HG03064 (cell line): ENCODE measurements at regions not wholly inside any gene's neighbourhood (a gene's known extent, or its start where the extent isn't known, plus 50 kb on each side); places are given as distances from the start of the nearest gene placed in this dataset.
"Not testable (repeated sequence)": the region's sequence is repeated elsewhere in the genome, so short reads cannot be mapped to it uniquely, and the experiment has no call there.

ENCODE experiments used
- ATAC-seq: cut with Tn5 transposase; IDR thresholded peaks from one replicate; pipeline ENCODE4 v1.9.1; 2021; ENCODE audit warnings: low read depth; ENCODE audit not compliant: unreplicated experiment

DNA sequence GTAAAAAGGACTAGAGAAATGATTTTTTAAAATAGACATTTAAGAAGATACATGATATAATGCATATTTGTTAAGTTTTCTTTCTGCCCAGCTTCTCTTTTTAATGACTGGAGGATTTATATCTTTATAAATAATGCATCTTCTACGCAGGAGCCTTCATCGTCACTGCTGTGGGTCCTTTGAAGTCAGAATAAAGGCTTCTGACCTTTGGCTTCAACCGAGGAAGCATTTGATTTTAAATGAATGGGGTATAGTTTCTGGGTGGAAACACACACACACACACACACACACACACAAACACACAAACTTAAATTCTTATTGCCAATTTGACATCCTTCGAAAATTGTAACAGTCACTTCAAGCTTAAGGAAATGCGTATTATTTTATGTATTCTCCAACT lies 690.9 kb downstream of the BRINP3 start:
- ATAC-seq, result no peak

DNA sequence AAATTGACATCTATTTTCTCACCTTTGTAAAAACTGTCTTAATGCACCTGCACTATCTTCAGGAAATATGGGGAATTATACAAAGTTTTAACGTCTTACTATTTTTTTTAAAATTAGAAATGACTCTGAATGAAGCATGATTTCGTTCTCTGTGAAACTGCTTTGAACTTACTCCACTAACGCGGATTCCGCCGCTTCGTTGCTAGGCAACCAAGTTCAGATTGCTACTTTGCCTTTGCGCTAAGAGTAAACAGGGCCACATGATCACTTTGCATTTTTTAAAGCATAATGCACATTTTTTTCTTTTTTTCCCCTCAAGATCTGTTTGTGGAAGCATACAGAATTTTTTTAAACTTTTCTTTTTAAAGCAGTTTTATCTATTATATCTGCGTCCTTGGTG lies 690.5 kb downstream of the BRINP3 start:
- no peak for ATAC-seq

DNA sequence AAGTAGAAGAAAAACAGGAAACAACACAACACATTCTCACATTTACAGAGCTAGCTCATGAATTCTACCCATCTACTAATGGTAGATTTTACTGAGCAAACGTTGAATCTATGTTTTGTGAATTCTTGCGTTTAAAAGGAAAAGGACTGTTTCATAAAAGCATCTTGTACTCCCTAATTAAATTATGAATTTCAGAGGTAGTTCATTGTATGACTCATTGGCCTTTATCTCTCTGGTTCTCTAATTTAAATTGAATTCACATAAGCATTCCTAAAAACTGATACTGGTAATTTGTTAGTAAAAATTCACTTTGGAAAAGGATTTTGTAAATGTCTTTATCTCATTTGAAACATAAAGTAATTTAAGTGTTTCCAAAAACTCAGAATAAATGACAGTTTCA lies 687.3 kb downstream of the BRINP3 start:
- ATAC-seq, result no peak

DNA sequence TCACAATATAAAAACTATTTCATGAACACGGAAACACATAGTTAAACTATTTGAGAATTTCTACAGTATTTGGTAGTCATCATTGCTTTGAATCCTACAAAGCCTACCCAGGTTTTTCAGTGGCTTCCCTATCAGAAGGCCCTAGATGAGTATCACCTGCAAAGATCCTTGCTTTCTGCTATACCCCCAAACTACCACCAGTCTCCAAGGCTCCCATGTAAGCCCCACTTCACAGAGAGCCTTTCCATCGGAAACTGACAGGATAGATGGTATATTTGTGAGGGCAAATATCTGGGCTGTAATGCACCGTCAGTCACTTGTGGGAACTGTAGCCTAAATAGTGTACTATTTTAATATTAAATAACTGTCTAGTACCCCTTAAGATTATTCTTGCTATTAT lies 674.3 kb downstream of the BRINP3 start:
- no peak for ATAC-seq

DNA sequence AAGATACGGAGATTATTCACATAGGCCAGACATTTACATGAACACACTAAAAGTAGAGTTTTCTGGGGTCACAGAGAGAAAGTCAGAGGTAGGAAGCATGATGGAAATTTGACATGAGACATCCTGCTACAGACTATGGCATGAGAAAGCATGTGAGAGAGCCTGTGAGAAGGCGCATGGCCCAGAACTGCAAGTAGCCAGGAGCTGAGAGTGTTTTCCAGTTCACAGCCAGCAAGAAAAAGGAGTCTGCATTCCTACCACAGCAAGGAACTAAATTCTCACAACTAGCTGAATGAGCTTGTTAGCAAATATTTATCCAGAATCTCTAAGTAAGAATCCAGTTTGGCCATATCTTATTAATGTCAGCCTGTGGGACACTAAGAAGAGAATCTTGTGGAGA lies 673.3 kb downstream of the BRINP3 start:
- no peak for ATAC-seq

DNA sequence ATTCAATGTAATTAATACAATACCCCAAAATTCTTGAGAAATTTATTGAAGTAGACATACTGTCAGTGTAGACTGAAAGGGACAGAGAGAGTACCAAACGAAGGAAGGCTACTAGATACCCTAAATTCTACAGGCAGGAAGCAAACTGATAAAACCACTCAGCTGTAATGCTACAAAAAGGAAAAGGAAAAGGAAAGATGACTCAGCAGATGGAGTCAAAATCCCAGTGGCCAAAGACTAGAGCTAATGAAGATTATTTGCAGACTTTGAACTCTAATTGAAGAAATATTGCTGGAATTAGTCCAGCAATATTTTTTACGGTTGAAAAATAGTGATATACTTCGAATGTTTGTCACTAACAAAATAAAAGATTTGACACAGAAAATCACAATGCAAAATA lies 671.9 kb downstream of the BRINP3 start:
- ATAC-seq, result no peak

DNA sequence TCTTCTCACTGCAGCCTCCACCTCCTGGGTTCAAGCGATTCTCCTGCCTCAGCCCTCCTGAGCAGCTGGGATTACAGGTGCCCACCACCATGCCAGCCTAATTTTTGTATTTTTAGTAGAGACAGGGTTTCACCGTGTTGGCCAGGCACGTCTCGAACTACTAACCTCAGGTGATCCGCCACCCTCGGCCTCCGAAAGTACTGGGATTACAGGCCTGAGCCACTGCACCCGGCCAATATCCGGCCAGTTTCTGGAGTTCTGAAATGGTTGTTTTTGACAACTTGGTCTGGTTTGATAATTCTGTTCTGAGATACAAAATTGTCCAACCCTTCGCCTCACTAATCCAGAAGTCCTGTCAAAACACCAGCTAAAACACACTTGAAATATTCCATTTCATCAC lies 667.0 kb downstream of the BRINP3 start:
- not testable (repeated sequence) for ATAC-seq

DNA sequence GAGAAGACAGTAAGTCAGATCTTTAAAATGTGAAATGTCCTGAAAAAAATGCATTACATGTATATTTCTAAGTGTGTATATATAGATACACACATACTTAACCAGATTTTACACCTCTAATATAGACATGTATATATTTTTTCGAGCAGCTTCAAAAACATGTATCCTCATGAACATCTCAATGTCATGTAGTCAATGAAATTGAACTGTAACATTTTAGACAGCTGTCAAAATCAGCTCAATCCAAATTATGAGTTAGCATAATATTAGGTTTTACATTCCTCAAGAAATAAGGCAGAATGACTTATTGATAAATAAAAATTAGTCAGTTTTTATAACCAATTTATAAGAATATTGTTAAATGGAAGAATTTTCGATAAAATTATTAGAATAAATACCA lies 665.7 kb downstream of the BRINP3 start:
- ATAC-seq, result no peak

DNA sequence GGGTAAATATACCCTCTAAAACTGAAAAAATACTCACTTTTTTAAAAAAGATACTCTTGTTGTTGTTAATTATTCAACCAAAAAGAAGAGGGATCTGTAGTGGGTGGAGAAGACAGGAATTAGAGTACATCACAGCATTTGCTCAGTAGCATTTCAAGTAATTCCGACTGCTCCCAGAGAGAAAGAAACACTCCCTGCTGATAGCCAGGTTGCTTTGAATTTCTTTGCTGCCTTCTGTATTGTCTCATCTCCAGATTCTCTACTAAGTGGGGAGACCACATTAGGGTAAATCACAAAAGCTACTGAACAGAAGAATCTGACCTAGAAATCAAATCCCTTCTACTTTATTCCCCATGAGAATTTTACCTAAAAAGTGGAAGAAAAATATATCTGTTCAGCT lies 661.1 kb downstream of the BRINP3 start:
- no peak for ATAC-seq

DNA sequence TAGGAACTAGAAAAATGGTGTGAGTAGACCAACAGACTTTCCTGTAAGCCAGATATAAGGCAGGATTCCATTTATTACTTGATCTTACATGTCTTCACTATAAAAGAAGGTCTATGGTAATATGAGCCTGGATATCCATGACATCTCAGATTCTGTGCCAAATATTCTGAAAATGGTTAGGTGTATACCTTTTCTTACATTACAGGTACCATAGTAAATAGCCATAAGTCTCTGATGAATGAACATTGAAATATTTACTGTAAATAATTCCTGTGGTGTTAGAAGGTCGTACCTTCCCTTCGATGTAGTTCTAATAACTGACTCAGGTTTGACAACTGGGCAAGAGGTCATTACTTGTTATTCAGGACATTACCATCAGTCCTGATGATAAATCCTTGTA lies 657.9 kb downstream of the BRINP3 start:
- no peak for ATAC-seq

DNA sequence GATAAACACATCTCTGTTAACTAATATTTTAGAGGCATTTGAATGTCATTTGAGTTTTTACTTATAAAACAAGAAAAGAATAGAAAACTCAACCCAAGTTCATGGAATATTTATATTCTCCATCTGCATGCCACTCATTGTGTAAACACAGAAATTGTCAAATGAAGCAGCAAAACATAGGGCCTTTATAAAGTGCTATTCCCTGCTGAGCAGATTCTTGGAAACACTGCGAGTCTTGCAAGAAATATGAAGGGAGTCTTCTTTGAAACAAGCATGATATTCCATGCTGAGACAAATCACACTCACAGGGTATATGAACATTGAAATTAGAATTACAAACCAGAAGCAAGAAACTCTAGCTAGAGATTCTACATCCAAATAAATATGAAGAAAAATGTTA lies 655.8 kb downstream of the BRINP3 start:
- no peak for ATAC-seq

DNA sequence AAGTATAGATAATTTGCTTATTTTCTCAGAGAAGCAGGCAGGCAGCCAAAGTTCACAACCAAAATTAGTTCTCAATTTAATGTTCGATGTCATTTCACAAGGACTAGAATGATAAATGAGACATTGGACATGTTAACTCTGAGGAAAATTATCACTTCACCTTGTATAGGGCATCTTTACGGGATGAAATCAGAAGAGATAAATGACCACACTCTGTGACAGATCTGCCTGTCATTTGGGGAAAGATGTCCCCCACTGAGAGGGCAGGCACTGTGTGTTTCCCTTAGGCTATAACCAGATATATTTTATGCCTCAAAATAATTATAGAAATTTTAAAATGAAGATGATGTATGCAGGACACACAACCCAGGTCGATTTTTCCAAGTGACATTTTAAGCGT lies 642.9 kb downstream of the BRINP3 start:
- no peak for ATAC-seq

DNA sequence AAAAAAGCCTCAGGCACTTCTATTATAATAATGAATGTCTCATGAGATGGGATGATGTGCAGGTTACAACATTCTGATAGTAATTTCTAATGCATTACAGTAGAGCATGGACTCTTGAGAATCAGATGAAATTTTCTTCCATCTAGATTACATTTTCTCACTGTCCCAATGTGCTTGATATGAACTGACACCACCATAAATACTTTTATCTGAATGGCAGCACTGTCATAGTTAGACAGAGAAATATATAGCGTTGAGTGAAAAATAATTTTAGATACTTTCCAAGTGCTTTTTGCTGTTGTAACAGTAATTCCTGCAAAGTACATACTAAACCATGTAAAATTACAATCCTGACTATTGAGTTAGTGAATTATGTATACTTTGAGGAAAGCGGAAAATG lies 630.1 kb downstream of the BRINP3 start:
- no peak for ATAC-seq

DNA sequence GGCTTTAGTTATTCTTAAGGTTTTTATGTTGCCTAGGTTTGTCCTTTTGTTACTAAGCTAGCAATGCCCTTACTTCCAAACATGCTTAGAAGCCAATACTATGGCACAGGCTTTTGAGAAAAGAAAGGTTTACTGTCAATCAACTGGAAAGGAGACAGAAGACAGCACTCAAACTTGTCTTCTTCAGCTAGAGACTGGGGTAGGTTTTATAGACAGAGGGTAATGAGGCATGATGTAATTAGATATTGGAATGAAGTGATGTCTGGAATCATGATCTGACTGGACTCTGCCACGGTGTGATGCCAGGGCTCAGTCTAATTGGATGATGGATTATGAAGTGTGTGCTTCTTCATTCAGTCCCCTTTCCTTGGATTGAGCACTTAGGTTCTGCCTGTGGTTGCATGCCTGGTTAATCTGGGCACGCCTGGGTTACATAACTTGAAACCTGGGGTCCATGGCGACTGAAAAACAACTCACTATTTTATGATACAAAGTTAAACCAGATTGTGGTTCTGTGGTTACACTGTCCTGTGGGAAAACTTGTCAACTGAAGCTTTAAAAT lies 625.8 kb downstream of the BRINP3 start:
- no peak for ATAC-seq

DNA sequence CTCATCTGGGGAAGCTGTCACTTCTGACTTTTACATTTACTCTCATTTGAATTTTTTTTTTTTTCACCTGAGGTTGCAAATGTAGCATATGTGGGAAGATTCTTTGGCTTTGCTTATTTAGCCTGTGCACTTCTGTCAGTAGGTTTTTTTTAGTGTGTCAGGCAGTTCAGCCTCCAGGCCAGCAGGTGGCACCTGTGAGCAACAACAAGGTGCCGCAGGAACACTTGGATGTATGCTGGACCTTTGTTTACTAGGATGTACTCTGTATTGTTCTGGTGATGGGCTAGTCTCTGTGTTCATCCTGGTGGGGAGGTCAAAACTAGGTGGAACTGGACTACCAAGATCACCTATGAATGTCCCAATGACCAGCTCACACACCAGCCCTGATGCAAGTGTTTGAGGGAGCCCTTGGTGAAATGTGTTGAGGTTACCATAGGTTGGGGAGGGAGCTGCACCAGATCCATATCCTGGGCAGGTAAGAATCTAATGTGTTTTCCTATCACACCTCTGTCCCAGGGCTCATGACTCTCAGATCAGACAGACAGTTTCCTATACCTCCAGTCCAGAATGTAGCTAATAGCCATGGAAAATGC lies 618.2 kb downstream of the BRINP3 start:
- ATAC-seq, result no peak

DNA sequence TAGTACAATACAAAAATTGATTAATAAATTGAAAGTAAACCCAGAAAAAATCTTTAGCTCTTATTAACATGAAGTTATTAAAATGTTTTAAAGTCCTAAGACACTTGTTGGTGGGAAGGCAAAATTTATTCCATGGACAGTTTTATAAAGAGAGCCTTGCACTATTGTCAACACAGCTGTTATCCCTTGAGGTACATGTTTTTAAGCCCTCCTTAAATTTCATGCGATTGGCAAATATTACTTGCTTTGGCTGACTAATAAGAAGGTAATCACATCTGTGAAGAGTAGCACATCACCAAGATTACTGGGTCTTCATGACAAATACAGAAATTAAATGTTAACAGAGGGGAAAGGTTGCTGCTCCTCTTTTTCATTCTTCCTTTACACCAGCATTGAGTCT lies 611.1 kb downstream of the BRINP3 start:
- no peak for ATAC-seq

DNA sequence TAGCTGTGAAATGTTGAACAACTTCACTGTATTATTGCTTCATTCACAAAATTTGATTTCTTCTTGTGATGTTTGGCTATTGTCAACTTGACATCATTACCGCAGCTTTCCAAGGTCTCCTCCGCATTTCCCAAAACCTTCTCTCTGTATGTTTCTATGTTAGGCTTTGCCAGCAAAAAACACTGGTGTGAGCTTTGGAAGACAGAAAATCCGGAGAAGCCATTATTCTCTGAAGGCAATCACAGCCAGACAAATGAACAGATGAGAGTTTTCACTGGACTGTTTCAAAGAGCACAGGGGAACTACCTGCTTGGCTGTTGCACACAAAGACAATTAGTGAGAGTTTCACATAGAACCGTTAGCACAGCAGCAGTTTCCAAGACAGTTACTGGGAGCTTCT lies 609.6 kb downstream of the BRINP3 start:
- ATAC-seq, result no peak

DNA sequence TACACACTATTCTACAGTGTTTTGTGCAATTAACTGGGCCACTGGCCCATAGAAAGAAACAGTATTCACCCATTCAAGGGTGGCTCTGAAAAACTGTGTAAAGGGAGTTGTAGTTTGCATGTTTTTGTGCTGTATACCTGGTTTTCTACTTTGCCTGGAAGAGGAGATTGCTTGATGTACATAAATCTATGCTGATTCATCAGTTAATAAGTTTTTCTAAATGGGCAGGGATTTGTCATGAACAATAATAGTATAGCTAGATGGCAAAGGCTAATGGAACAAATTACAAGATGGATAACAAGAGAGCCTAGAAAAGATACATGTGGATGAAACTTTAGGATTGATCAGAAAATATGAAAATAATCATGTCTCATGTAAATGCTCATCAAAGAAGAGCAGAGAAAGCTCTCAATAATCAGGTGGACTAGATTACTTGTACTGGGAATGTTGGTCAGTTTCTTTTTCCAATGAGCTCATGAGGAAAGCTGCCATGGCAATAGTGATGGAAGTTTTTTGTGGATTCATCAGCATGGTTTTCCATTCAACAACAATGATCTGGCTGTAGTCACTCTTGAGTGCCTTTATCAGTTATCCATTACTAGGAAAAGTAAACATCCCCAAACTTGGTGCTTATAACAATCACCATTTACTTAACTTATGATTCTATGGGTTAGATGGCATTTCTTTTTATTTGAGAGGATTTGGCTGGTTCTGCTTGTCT lies 602.8 kb downstream of the BRINP3 start:
- ATAC-seq, result no peak

DNA sequence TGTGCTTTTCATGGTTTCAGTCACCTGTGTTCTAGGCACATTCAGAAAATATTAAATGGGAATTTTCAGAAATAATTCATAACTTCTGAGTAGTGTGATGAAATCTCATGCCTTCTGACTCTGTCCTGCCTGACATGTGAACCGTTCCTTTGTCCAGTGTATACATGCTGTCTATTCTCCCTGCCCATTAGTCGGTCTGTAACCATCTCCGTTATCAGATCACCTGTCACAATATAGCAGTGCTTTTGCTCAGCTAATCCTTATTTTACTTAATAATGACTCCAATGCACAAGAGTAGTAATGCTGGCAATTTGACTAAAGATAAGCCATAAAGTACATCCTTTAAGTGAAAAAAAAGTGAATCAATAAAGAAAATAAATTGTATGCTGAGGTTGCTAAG lies 597.5 kb downstream of the BRINP3 start:
- ATAC-seq, result no peak

DNA sequence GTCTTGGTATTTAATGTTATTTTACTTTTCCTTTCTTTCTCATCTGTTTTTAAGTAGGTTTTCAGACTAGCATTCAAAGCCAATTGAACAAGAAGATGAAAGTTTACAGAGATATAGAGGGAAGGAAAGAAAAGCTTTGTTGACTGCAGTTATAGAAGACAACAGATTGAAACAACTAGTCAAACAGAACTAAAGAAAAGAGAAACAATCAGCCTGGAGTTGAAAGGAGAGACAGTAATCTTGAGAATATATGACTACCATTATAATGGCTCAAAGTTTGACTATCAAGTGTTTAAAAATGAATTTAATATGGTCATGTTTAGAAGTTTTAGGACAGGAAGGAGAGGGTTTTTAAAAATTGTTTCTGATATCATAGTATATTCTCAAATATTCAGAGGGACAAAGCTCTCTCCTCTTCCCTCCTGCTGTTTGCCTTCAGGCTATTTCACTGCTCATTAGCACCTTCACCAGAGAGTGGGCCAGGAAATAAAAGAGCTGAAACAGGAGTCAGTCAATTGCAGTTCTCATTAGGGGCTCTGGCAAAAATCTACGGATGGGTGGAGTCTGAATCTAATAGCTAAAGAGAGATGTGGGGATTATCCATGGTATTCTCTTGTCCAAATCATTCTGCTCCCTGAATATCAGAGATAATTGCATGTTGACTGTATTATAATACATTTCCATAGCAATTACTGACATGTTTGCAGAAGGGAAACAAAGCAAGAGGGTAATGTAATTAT lies 577.8 kb downstream of the BRINP3 start:
- no peak for ATAC-seq

DNA sequence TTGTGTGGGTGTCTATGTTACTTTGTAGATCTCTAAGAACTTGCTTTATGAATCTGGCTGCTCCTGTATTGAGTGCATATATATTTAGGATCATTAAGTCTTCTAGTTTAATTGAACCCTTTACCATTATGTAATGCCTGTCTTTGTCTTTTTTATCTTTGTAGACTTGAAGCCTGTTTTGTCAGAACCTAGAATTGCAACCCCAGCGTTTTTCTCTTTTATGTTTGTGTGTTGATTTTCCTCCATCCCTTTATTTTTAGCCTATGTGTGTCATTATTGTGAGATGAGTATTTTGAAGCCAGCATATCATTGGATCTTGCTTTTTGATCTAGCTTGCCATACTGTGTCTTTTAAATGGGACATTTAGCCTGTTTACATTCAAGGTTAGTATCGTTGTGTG lies 573.2 kb downstream of the BRINP3 start:
- no peak for ATAC-seq

DNA sequence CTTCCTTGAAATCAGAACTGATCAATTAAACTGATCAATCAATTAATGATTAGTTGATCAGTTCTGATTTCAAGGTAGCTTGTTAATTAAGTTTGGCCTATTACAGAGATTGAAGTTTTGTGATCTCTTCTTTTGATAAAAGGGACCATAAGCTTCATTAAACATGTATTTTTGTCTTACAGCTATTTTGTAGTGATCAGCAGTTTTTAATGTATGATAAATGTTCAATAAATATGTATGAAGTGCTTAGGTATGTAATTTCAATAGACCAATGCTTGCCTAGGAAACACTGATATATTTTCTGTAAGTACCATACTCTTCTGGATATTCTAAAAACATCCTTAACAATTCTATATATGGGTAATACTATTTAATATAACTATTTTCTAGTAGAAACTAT lies 569.6 kb downstream of the BRINP3 start:
- ATAC-seq, result no peak
